ENCODE measurements at regions not wholly inside any gene's neighbourhood (a gene's known extent, or its start where the extent isn't known, plus 50 kb on each side); places are given as distances from the start of the nearest gene placed in this dataset.

GRCh38 chr2:146850746-146851145 is 994.1 kb upstream of the ACVR2A start:
- TF ChIP-seq CTCF (conservative IDR thresholded peaks at IDR 0.05; ENCODE audit: low read depth, low read length) = no peak
- no peak for TF ChIP-seq EZH2 (IDR thresholded peaks at IDR 0.05; ENCODE audit: borderline replicate concordance, low read depth, low read length, poor library complexity, severe bottlenecking)
